Activated CD4-positive, alpha-beta memory T cell treated with anti-CD3 and anti-CD28 coated beads, Interleukin-2, amount 10 ng/mL, durations not matched to agents 7 days and 5 days (primary cell): ENCODE measurements at regions not wholly inside any gene's neighbourhood (a gene's known extent, or its start where the extent isn't known, plus 50 kb on each side); places are given as distances from the start of the nearest gene placed in this dataset.
"Not testable (repeated sequence)": the region's sequence is repeated elsewhere in the genome, so short reads cannot be mapped to it uniquely, and the experiment has no call there.

Experiments used
- CTCF ChIA-PET: fragments of 350-600 bp; sonication (Branson Sonifier 250); formaldehyde crosslinking; loops from one replicate; lab custom pipeline; 2021; ENCODE audit warnings: antibody characterized with exemption, inconsistent platforms; lab: Charles Lee
- POLR2A ChIA-PET: fragments of 350-600 bp; sonication (Branson Sonifier 250); formaldehyde crosslinking; loops from one replicate; lab custom pipeline; 2021; ENCODE audit warnings: antibody characterized with exemption; lab: Charles Lee
- DNase-seq: peaks from one replicate; pipeline ENCODE4 v3.0.0-alpha.2; 2020
- H3K27ac Mint-ChIP-seq: one replicate; pipeline ENCODE4 v1.8.0; 2021; ENCODE audit warnings: mild to moderate bottlenecking, mixed read lengths
- H3K27me3 Mint-ChIP-seq: one replicate; pipeline ENCODE4 v1.8.0; 2021; ENCODE audit warnings: mixed read lengths
- H3K36me3 Mint-ChIP-seq: one replicate; pipeline ENCODE4 v1.8.0; 2021; ENCODE audit warnings: low read depth, mixed read lengths
- H3K4me1 Mint-ChIP-seq: one replicate; pipeline ENCODE4 v1.8.0; 2021; ENCODE audit warnings: mixed read lengths
- H3K4me3 Mint-ChIP-seq: one replicate; pipeline ENCODE4 v1.8.0; 2021; ENCODE audit warnings: mild to moderate bottlenecking, mixed read lengths
- H3K9me3 Mint-ChIP-seq: one replicate; pipeline ENCODE4 v1.8.0; 2021; ENCODE audit warnings: mixed read lengths

DNA sequence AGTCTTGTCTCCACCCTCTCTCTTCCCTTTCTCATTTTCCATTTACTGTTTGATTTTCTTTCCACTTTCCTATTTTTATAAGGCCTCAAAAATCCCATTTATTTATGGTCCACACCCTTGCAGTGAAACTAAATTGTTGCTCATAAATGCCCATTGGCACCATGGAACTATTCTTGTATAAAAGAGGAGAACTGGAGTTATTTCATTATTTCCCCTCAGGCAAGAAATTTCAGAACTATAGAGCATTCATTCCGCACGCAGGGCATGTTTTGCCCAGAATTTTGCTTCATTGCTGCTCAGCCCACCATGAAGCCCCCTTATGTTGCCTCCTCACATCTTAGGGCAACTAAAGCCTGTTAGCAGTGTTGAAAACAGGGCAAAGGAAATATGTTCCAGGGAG is 113.7 kb upstream of the MMADHC start:
- no peak for DNase-seq
- Mint-ChIP-seq H3K27me3 (no peaks in the 10 kb centered on the region), H3K36me3 (no peaks in the 10 kb centered on the region), H3K4me1 (no peaks in the 10 kb centered on the region), H3K9me3 (no peaks in the 10 kb centered on the region), H3K4me3 (no peak overlapping the region), H3K27ac (no peak overlapping the region)
- POLR2A ChIA-PET = no interaction called here
- CTCF ChIA-PET = no interaction called here

DNA sequence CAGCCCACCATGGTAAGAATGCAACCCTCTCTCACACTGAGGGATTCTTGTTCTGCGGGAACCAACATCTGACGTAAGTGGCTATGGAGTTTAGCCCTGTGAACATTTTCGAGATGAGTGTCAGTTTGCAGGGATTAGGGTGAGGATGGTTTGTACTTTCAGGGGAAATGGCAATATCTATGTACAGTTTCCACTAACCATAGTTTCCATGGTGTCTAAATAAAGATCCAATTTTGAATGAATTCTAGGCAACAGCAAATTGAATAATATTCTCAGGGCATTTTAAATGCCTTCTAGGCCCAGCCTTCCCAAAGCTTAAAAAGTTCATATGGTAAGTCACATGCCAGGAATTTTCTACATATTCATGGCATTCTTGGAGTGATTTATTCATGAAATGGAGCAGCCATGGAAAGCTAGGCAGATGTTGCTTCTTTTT is 105.4 kb upstream of the MMADHC start:
- H3K4me1 Mint-ChIP-seq = no peaks in the 10 kb centered on the region
- DNase-seq = no peak
- H3K9me3 Mint-ChIP-seq = no peaks in the 10 kb centered on the region
- H3K27ac Mint-ChIP-seq = no peak overlapping the region
- ChIA-PET CTCF (no interaction called here), POLR2A (no interaction called here)
- no peak overlapping the region for H3K4me3 Mint-ChIP-seq
- no peaks in the 10 kb centered on the region for H3K36me3 Mint-ChIP-seq
- no peaks in the 10 kb centered on the region for H3K27me3 Mint-ChIP-seq

DNA sequence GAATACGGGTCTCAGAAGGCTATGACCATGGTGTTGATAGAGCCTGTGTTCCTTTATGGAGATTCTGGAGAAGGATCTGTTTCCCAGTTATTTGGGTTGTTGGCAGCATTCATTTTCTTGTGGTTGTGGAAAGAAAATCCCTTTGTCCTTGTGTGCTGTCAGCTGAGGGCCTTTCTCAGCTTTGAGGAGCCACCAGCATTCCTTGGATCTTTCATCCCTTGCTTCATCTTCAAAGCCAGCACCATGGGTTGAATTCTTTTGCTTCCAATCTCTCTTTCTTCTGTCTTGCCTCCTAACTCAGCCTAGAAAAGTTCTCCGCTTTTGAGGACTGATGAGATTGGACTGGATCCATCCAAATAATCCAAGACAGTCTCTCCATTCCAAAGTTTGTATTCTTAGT is 103.2 kb upstream of the MMADHC start:
- Mint-ChIP-seq H3K4me1 (no peaks in the 10 kb centered on the region), H3K27me3 (no peaks in the 10 kb centered on the region), H3K4me3 (no peak overlapping the region), H3K36me3 (no peaks in the 10 kb centered on the region), H3K9me3 (no peaks in the 10 kb centered on the region), H3K27ac (no peak overlapping the region)
- ChIA-PET CTCF (no interaction called here), POLR2A (no interaction called here)
- no peak for DNase-seq

GRCh38 chr2:149687052-149687427 is 99.5 kb upstream of the MMADHC start:
- CTCF ChIA-PET = no interaction called here
- H3K27ac Mint-ChIP-seq = no peak overlapping the region

DNA sequence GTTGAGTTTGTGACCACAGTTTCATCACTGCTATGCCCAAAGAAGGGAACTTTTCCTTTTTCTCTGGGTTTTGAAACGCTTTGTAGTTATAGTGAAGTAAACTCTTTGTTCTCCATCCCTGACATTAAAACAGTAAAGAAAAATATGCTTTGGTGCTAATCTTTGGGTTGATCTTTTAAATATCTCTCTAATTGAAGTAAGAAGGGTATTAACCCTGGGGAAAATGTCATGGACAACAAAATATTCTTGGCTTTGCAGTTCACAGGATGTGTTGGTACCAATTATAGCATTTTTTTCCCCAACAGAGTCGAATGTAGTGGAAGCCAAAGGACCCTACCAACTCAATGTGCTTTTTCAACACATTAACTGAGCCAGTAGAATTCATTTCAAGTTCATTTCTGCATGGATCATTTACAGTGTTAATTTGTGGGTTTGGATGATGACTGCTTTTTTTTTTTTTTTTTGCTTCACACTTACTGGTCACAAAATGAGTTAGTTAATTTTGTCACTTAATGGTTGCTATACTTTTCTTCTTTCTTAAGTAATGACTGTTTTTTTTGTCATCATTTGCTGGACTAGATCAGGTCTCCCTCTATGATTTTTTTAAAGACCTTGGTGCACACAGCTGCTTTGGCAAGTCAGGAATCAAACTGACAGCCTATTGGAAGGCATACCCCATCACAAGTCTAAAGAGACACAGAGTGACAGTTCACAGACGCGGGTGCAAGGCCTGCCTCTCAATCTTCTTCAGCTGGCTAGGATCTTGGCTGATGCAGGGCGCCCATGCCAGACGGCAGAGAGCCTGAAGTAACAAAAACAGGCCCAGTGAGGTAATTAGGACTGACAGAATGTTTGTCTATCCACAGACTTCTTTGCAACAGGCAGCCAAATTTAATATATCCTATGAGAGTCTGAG is 98.8 kb upstream of the MMADHC start:
- Mint-ChIP-seq H3K36me3 (no peaks in the 10 kb centered on the region), H3K9me3 (no peaks in the 10 kb centered on the region), H3K4me1 (no peaks in the 10 kb centered on the region), H3K27ac (no peak overlapping the region), H3K4me3 (no peak overlapping the region), H3K27me3 (no peaks in the 10 kb centered on the region)
- CTCF ChIA-PET = no interaction called here
- POLR2A ChIA-PET = no interaction called here
- no peak for DNase-seq

More at GRCh38 chr2:149687052-149687427, 99.5 kb upstream of the MMADHC start:
- Mint-ChIP-seq H3K4me3 (no peak overlapping the region), H3K9me3 (no peaks in the 10 kb centered on the region), H3K36me3 (no peaks in the 10 kb centered on the region), H3K27me3 (no peaks in the 10 kb centered on the region), H3K4me1 (no peaks in the 10 kb centered on the region)
- POLR2A ChIA-PET = no interaction called here
- no peak for DNase-seq

DNA sequence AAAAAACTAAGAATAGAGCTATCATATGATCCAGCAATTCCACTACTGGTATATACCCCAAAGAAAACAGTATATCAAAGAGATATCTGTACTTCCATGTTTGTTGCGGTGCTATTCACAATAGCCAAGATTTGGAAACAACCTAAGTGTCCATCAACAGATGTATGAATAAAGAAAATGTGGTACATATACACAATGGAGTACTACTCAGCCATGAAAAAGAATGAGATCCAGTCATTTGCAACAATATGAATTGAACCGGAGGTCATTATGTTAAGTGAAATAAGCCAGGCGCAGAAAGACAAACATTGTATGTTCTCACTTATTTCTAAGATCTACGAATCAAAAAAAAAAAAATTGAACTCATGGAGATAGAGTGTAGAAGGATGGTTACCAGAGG is 97.8 kb upstream of the MMADHC start:
- H3K4me1 Mint-ChIP-seq, H3K9me3 Mint-ChIP-seq, DNase-seq, POLR2A ChIA-PET, H3K36me3 Mint-ChIP-seq, CTCF ChIA-PET, H3K27ac Mint-ChIP-seq, H3K27me3 Mint-ChIP-seq, H3K4me3 Mint-ChIP-seq: not testable (repeated sequence)

GRCh38 chr2:149679286-149679685 is 91.7 kb upstream of the MMADHC start:
- no peaks in the 10 kb centered on the region for H3K4me1 Mint-ChIP-seq
- ChIA-PET CTCF (no interaction called here), POLR2A (no interaction called here)
- no peaks in the 10 kb centered on the region for H3K9me3 Mint-ChIP-seq
- H3K27me3 Mint-ChIP-seq = peaks cover 2% of the 10 kb centered on the region
- no peak overlapping the region for H3K4me3 Mint-ChIP-seq
- no peak for DNase-seq
- H3K36me3 Mint-ChIP-seq = no peaks in the 10 kb centered on the region
- no peak overlapping the region for H3K27ac Mint-ChIP-seq

DNA sequence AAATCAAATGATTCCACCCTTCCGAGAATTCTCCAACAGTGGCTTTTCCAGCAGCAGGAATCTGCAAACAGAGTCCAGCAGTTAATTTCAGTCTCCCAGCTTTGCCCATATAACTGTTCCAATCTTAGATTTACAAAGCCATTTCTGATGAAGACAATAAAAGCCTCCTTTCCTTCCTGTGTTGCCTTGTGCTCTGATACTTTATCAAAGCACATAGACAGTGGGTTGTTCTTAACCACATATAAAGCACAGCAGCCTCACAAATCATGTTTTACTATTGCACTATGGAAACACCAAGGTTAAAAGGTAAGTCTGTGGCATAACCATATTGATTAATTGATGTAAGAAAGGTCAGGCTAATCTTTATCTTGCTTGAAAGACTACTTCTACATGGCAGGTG is 89.8 kb upstream of the MMADHC start:
- Mint-ChIP-seq H3K27me3 (peaks cover 2% of the 10 kb centered on the region), H3K4me1 (no peaks in the 10 kb centered on the region), H3K36me3 (no peaks in the 10 kb centered on the region), H3K9me3 (no peaks in the 10 kb centered on the region), H3K27ac (no peak overlapping the region), H3K4me3 (no peak overlapping the region)
- ChIA-PET CTCF (no interaction called here), POLR2A (no interaction called here)
- DNase-seq = no peak

GRCh38 chr2:149670086-149670485 is 82.5 kb upstream of the MMADHC start:
- Mint-ChIP-seq H3K4me3 (no peak overlapping the region), H3K27ac (no peak overlapping the region), H3K4me1 (no peaks in the 10 kb centered on the region), H3K27me3 (no peaks in the 10 kb centered on the region), H3K36me3 (no peaks in the 10 kb centered on the region), H3K9me3 (no peaks in the 10 kb centered on the region)
- ChIA-PET CTCF (no interaction called here), POLR2A (no interaction called here)
- no peak for DNase-seq

- H3K36me3 Mint-ChIP-seq = no peaks in the 10 kb centered on the region
- no peaks in the 10 kb centered on the region for H3K4me1 Mint-ChIP-seq
- no peak for DNase-seq
- no peaks in the 10 kb centered on the region for H3K9me3 Mint-ChIP-seq
- no peak overlapping the region for H3K27ac Mint-ChIP-seq
- CTCF ChIA-PET = no interaction called here
- no peaks in the 10 kb centered on the region for H3K27me3 Mint-ChIP-seq
- no peak overlapping the region for H3K4me3 Mint-ChIP-seq
- POLR2A ChIA-PET = no interaction called here
These were observed 79.3 kb upstream of the MMADHC start for GRCh38 chr2:149666809-149667320.

GRCh38 chr2:149664896-149665295 is 77.3 kb upstream of the MMADHC start:
- H3K27me3 Mint-ChIP-seq = peaks cover 2% of the 10 kb centered on the region
- no peaks in the 10 kb centered on the region for H3K9me3 Mint-ChIP-seq
- H3K4me3 Mint-ChIP-seq = no peak overlapping the region
- DNase-seq = no peak
- no peaks in the 10 kb centered on the region for H3K4me1 Mint-ChIP-seq
- CTCF ChIA-PET = no interaction called here
- no peak overlapping the region for H3K27ac Mint-ChIP-seq
- POLR2A ChIA-PET = no interaction called here
- no peaks in the 10 kb centered on the region for H3K36me3 Mint-ChIP-seq

DNA sequence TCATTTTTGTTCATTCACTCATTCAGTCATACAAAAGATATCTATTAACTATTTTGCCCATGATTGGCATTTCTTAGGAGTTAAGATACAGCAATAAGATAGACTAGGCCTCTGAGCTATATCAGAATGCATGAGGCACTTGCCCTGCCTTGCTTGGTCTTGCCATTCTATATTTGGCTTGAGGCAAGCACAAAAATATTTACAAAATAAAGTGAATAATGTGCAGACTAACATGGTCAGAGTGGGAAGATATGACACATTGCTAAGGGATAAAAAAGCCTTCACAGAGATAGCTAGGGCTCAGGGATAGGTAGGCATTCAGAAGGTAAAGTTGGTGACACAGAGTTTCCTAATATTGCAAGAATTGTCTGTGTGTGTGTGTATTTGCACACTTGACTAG is 75.0 kb upstream of the MMADHC start:
- no peaks in the 10 kb centered on the region for H3K4me1 Mint-ChIP-seq
- ChIA-PET POLR2A (no interaction called here), CTCF (no interaction called here)
- no peak overlapping the region for H3K4me3 Mint-ChIP-seq
- no peak for DNase-seq
- peaks cover 4% of the 10 kb centered on the region for H3K27me3 Mint-ChIP-seq
- H3K27ac Mint-ChIP-seq = no peak overlapping the region
- no peaks in the 10 kb centered on the region for H3K9me3 Mint-ChIP-seq
- no peaks in the 10 kb centered on the region for H3K36me3 Mint-ChIP-seq

DNA sequence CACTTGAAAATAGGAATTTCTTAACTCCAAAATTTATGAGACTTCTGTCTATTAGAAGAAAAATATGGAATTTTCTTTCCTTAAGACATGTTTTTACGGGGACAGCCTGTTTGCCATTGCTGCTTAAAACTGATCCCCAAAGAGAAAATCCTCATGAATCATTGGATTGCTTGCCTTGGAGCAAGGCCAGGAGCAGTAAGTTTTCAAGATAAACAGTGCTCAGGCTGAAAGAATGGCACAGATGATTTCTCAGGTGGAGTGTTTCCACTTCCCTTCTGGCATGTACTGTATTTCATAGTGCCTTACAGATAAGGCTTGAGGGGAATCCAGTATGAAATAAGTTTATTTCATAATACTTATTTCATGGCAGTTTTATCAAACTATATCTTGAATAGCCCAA is 74.3 kb upstream of the MMADHC start:
- Mint-ChIP-seq H3K27ac (no peak overlapping the region), H3K27me3 (peaks cover 4% of the 10 kb centered on the region), H3K4me1 (no peaks in the 10 kb centered on the region), H3K9me3 (no peaks in the 10 kb centered on the region), H3K36me3 (no peaks in the 10 kb centered on the region), H3K4me3 (no peak overlapping the region)
- ChIA-PET POLR2A (no interaction called here), CTCF (no interaction called here)
- DNase-seq = no peak

- no peak overlapping the region for H3K4me3 Mint-ChIP-seq
- no peaks in the 10 kb centered on the region for H3K9me3 Mint-ChIP-seq
- no peaks in the 10 kb centered on the region for H3K36me3 Mint-ChIP-seq
- CTCF ChIA-PET = no interaction called here
- no peak overlapping the region for H3K27ac Mint-ChIP-seq
- POLR2A ChIA-PET = no interaction called here
- no peak for DNase-seq
- H3K27me3 Mint-ChIP-seq = peaks cover 4% of the 10 kb centered on the region
- no peaks in the 10 kb centered on the region for H3K4me1 Mint-ChIP-seq
These were observed 71.0 kb upstream of the MMADHC start for GRCh38 chr2:149658553-149658952.
